COR-L47 (cell line): ENCODE measurements at regions not wholly inside any gene's neighbourhood (a gene's known extent, or its start where the extent isn't known, plus 50 kb on each side); places are given as distances from the start of the nearest gene placed in this dataset.
"Not testable (repeated sequence)": the region's sequence is repeated elsewhere in the genome, so short reads cannot be mapped to it uniquely, and the experiment has no call there.

Source experiments
- DNase-seq: peaks from one replicate; lab custom pipeline; 2025; lab: John Stamatoyannopoulos, UW

- no peak for DNase-seq
These were observed 82.0 kb upstream of the PPM1B start for GRCh38 chr2:44086629-44087028.

GRCh38 chr2:44087036-44087713 lies 81.5 kb upstream of the PPM1B start:
- peak; percentile 54 for DNase-seq

GRCh38 chr2:44087714-44088092 lies 81.0 kb upstream of the PPM1B start:
- no peak for DNase-seq

- not testable (repeated sequence) for DNase-seq
These were observed 76.2 kb upstream of the PPM1B start for GRCh38 chr2:44092519-44092918.

- no peak for DNase-seq
These were observed 74.7 kb upstream of the PPM1B start for GRCh38 chr2:44093970-44094369.

GRCh38 chr2:44097322-44097907 lies 71.3 kb upstream of the PPM1B start:
- DNase-seq = no peak

GRCh38 chr2:44098050-44098449 lies 70.6 kb upstream of the PPM1B start:
- DNase-seq = no peak

GRCh38 chr2:44098891-44099290 lies 69.8 kb upstream of the PPM1B start:
- no peak for DNase-seq

- DNase-seq = no peak
These were observed 68.3 kb upstream of the PPM1B start for GRCh38 chr2:44100351-44100750.

- no peak for DNase-seq
These were observed 67.4 kb upstream of the PPM1B start for GRCh38 chr2:44101246-44101645.

- DNase-seq = no peak
These were observed 65.7 kb upstream of the PPM1B start for GRCh38 chr2:44102790-44103562.

GRCh38 chr2:44103639-44104038 lies 65.0 kb upstream of the PPM1B start:
- no peak for DNase-seq

GRCh38 chr2:44104855-44105271 lies 63.8 kb upstream of the PPM1B start:
- DNase-seq = no peak

- DNase-seq = not testable (repeated sequence)
These were observed 62.2 kb upstream of the PPM1B start for GRCh38 chr2:44106509-44106908.

- no peak for DNase-seq
These were observed 61.5 kb upstream of the PPM1B start for GRCh38 chr2:44107086-44107740.

GRCh38 chr2:44107974-44108373 lies 60.7 kb upstream of the PPM1B start:
- DNase-seq = no peak

GRCh38 chr2:44109166-44109565 lies 59.5 kb upstream of the PPM1B start:
- no peak for DNase-seq

- no peak for DNase-seq
These were observed 58.2 kb upstream of the PPM1B start for GRCh38 chr2:44110444-44110843.

- DNase-seq = no peak
These were observed 56.6 kb upstream of the PPM1B start for GRCh38 chr2:44112096-44112495.

GRCh38 chr2:44116319-44116718 lies 52.4 kb upstream of the PPM1B start:
- DNase-seq = no peak

- DNase-seq = no peak
These were observed 50.4 kb upstream of the PPM1B start for GRCh38 chr2:44118257-44118656.
